Fibroblast of lung (primary cell): ENCODE measurements at regions not wholly inside any gene's neighbourhood (a gene's known extent, or its start where the extent isn't known, plus 50 kb on each side); places are given as distances from the start of the nearest gene placed in this dataset.
"Not testable (repeated sequence)": the region's sequence is repeated elsewhere in the genome, so short reads cannot be mapped to it uniquely, and the experiment has no call there.

Experiments
- DNase-seq, 2 donors: peaks; one replicate each; pipeline versions ENCODE4 v3.0.0 to v3.0.0-alpha.2; 2010; ENCODE audit warnings: low read depth in 2 of 2
- H2AFZ ChIP-seq: 2 replicates; pipeline ENCODE4 v1.5.1; 2012; ENCODE audit warnings: low read length, control low read depth, inconsistent platforms
- H3K27ac ChIP-seq: 2 replicates; pipeline ENCODE4 v1.5.1; 2011; ENCODE audit warnings: low read length, control low read depth; ENCODE audit not compliant: insufficient read depth
- H3K27me3 ChIP-seq: 2 replicates; pipeline ENCODE4 v1.5.1; 2011; ENCODE audit warnings: mild to moderate bottlenecking, low read length; ENCODE audit not compliant: control insufficient read depth, insufficient read depth
- H3K36me3 ChIP-seq: 2 replicates; pipeline ENCODE4 v1.5.1; 2011; ENCODE audit warnings: low read length; ENCODE audit not compliant: control insufficient read depth, insufficient read depth
- H3K4me1 ChIP-seq: 2 replicates; pipeline ENCODE4 v1.5.1; 2011; ENCODE audit warnings: low read length; ENCODE audit not compliant: control insufficient read depth, insufficient read depth; ENCODE audit errors: extremely low read depth
- H3K4me2 ChIP-seq: 2 replicates; pipeline ENCODE4 v1.5.1; 2011; ENCODE audit warnings: low read length, control low read depth; ENCODE audit not compliant: insufficient read depth; ENCODE audit errors: extremely low read depth
- H3K4me3 ChIP-seq, 4 experiments: fragments of 200-600 bp in 1 of 4; sonication (generic) in 1 of 4; replicated peaks in 1 of 4; 2 replicates each; pipeline ENCODE4 v1.5.1; 2011 to 2016; ENCODE audit warnings: low read length in 4 of 4, low read depth in 3 of 4, mild to moderate bottlenecking in 3 of 4, control low read depth in 2 of 4, inconsistent platforms in 1 of 4, mixed read lengths in 1 of 4; ENCODE audit not compliant: insufficient read depth in 1 of 4; ENCODE audit errors: control extremely low read depth in 1 of 4
- H3K79me2 ChIP-seq: 2 replicates; pipeline ENCODE4 v1.5.1; 2012; ENCODE audit warnings: mild to moderate bottlenecking, low read length, inconsistent platforms; ENCODE audit not compliant: control insufficient read depth, insufficient read depth
- H3K9ac ChIP-seq: 2 replicates; pipeline ENCODE4 v1.5.1; 2011; ENCODE audit warnings: mild to moderate bottlenecking, low read length, control low read depth; ENCODE audit not compliant: insufficient read depth
- H3K9me3 ChIP-seq: 2 replicates; pipeline ENCODE4 v1.5.1; 2012; ENCODE audit warnings: low read depth, low read length; ENCODE audit not compliant: control insufficient read depth, insufficient read depth
- H4K20me1 ChIP-seq: 2 replicates; pipeline ENCODE4 v1.5.1; 2011; ENCODE audit warnings: low read length; ENCODE audit not compliant: control insufficient read depth, insufficient read depth; ENCODE audit errors: extremely low read depth
- EZH2 ChIP-seq: IDR thresholded peaks from 2 replicates; pipeline ENCODE4 v1.5.1; 2012; ENCODE audit warnings: low read length, control low read depth, mild to moderate bottlenecking; ENCODE audit errors: missing control alignments
- TF ChIP-seq, protein P1 (sequence below), 2 donors: IDR thresholded peaks in 1 of 2; conservative IDR thresholded peaks in 1 of 2; 1 replicate in 1 of 2; 2 replicates in 1 of 2; pipeline ENCODE4 v1.5.1; 2011 to 2012; ENCODE audit warnings: low read length in 2 of 2, control low read depth in 1 of 2, inconsistent platforms in 1 of 2, low read depth in 1 of 2, mild to moderate bottlenecking in 1 of 2

GRCh38 chr9:106220415-106220814, 526.1 kb downstream of the TMEM38B start:
- Histone ChIP-seq H3K9ac (no peak overlapping the region), H3K27me3 (no peaks in the 10 kb centered on the region), H2AFZ (no peak overlapping the region), H3K9me3 (no peaks in the 10 kb centered on the region), H3K79me2 (no peaks in the 10 kb centered on the region), H3K4me2 (no peak overlapping the region), H4K20me1 (no peaks in the 10 kb centered on the region), H3K4me3 (no peak overlapping the region), H3K27ac (no peak overlapping the region), H3K36me3 (no peaks in the 10 kb centered on the region), H3K4me1 (no peaks in the 10 kb centered on the region)
- TF ChIP-seq EZH2 = no peak
- TF ChIP-seq, protein P1, sequence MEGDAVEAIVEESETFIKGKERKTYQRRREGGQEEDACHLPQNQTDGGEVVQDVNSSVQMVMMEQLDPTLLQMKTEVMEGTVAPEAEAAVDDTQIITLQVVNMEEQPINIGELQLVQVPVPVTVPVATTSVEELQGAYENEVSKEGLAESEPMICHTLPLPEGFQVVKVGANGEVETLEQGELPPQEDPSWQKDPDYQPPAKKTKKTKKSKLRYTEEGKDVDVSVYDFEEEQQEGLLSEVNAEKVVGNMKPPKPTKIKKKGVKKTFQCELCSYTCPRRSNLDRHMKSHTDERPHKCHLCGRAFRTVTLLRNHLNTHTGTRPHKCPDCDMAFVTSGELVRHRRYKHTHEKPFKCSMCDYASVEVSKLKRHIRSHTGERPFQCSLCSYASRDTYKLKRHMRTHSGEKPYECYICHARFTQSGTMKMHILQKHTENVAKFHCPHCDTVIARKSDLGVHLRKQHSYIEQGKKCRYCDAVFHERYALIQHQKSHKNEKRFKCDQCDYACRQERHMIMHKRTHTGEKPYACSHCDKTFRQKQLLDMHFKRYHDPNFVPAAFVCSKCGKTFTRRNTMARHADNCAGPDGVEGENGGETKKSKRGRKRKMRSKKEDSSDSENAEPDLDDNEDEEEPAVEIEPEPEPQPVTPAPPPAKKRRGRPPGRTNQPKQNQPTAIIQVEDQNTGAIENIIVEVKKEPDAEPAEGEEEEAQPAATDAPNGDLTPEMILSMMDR (conservative IDR thresholded peaks at IDR 0.05 in 1 of 2, IDR thresholded peaks at IDR 0.05 in 1 of 2; ENCODE audit: low read depth in 1 of 2, low read length in 2 of 2) = no peak
- DNase-seq = no peak

DNA sequence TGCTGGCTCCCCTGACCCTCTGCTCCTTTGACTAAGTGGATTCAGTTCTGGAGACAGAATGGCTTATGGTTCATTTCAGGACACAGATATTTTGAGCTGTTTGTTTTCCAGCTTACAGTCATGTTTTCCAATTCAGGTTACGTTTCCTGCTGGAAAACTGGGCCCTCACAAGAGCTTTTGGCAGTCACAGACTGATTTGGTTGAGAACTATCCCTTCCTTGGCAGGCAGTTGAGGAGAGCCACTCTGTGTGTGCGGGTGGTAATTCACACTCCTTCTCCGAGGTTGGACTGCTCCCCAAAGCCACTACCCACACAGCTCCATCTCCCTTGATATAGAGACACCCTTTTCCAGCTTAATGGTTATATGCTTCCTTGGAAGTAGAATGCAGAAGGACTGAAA, 534.5 kb downstream of the TMEM38B start:
- no peaks in the 10 kb centered on the region for H3K27me3 ChIP-seq
- H3K9ac ChIP-seq = no peak overlapping the region
- H3K79me2 ChIP-seq = no peaks in the 10 kb centered on the region
- H2AFZ ChIP-seq = no peak overlapping the region
- TF ChIP-seq EZH2 = no peak
- TF ChIP-seq, protein P1 (conservative IDR thresholded peaks at IDR 0.05 in 1 of 2, IDR thresholded peaks at IDR 0.05 in 1 of 2; ENCODE audit: low read depth in 1 of 2, low read length in 2 of 2) = no peak
- H3K4me1 ChIP-seq = no peaks in the 10 kb centered on the region
- no peak for DNase-seq
- H3K36me3 ChIP-seq = no peaks in the 10 kb centered on the region
- no peaks in the 10 kb centered on the region for H3K9me3 ChIP-seq
- no peak overlapping the region for H3K27ac ChIP-seq
- no peaks in the 10 kb centered on the region for H4K20me1 ChIP-seq
- H3K4me2 ChIP-seq = no peak overlapping the region
- no peak overlapping the region for H3K4me3 ChIP-seq

DNA sequence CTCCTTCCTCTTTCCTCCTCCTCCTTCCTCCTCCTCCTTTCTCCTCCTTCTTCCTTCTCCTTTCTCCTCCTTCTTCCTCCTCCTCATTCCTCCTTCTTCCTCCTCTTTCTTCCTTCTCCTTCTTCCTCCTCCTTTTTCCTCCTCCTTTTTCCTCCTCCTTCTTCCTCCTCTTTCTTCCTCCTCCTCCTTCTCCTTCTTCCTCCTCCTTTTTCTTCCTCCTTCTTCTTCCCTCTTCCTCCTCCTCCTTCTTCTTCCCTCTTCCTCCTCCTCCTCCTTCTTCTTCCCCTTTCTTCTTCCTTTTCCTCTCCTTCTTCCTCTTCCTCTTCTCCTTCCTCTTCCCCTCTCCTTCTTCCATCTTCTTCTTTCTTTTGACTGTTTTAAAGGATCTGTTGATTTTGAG, 538.8 kb downstream of the TMEM38B start:
- no peaks in the 10 kb centered on the region for H3K36me3 ChIP-seq
- no peak overlapping the region for H3K4me3 ChIP-seq
- H3K27ac ChIP-seq = no peak overlapping the region
- no peaks in the 10 kb centered on the region for H3K9me3 ChIP-seq
- no peaks in the 10 kb centered on the region for H3K27me3 ChIP-seq
- no peak for DNase-seq
- H4K20me1 ChIP-seq = no peaks in the 10 kb centered on the region
- no peak overlapping the region for H3K9ac ChIP-seq
- no peak for TF ChIP-seq EZH2
- TF ChIP-seq, protein P1 (conservative IDR thresholded peaks at IDR 0.05 in 1 of 2, IDR thresholded peaks at IDR 0.05 in 1 of 2; ENCODE audit: low read depth in 1 of 2, low read length in 2 of 2) = no peak
- no peak overlapping the region for H3K4me2 ChIP-seq
- H3K4me1 ChIP-seq = no peaks in the 10 kb centered on the region
- no peaks in the 10 kb centered on the region for H3K79me2 ChIP-seq
- no peak overlapping the region for H2AFZ ChIP-seq

- not testable (repeated sequence) for DNase-seq, H3K9me3 ChIP-seq, H3K4me3 ChIP-seq, H4K20me1 ChIP-seq, H2AFZ ChIP-seq, H3K9ac ChIP-seq, H3K79me2 ChIP-seq, H3K27ac ChIP-seq, H3K4me1 ChIP-seq, H3K27me3 ChIP-seq, H3K4me2 ChIP-seq, H3K36me3 ChIP-seq
Measured at GRCh38 chr9:106260908-106261307, 566.6 kb downstream of the TMEM38B start.
